KOPT-K1 (cell line): ENCODE measurements at regions not wholly inside any gene's neighbourhood (a gene's known extent, or its start where the extent isn't known, plus 50 kb on each side); places are given as distances from the start of the nearest gene placed in this dataset.

Experiments used
- H3K27ac ChIP-seq: fragments of 200-600 bp; sonication (generic); 2 replicates; pipeline ENCODE4 v1.5.1; 2016; ENCODE audit warnings: antibody characterized with exemption, mild to moderate bottlenecking, low read depth, low read length; ENCODE audit not compliant: poor library complexity, severe bottlenecking
- H3K36me3 ChIP-seq: fragments of 200-600 bp; sonication (generic); 2 replicates; pipeline ENCODE4 v1.5.1; 2017; ENCODE audit warnings: antibody characterized with exemption, mild to moderate bottlenecking, low read length, moderate library complexity; ENCODE audit not compliant: insufficient read depth
- H3K9me3 ChIP-seq: fragments of 200-600 bp; sonication (generic); 2 replicates; pipeline ENCODE4 v1.5.1; 2017; ENCODE audit warnings: antibody characterized with exemption, low read length, mild to moderate bottlenecking; ENCODE audit not compliant: insufficient read depth, poor library complexity, severe bottlenecking

DNA sequence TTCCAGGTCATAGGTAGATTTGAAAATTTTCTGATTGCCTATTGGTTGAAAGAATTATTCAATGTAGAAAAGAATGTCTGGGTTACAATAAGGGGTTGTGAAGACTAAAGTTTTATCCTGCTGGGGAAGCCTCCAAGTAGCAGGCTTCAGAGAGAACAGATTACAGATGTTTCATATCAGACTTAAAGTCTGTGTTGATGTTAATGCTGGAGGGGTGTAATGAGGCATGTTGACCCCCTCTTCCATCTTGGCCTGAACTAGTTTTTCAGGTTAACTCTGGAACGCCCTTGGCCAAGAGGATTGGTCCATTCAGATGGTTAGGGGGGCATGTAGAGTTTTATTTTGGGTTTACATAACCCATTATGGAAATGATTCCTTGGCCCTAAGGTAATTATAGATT, 356.2 kb downstream of the UTRN start:
- no peaks in the 10 kb centered on the region for H3K9me3 ChIP-seq
- H3K27ac ChIP-seq = no peak overlapping the region
- no peaks in the 10 kb centered on the region for H3K36me3 ChIP-seq

GRCh38 chr6:144644776-144645175, 359.6 kb downstream of the UTRN start:
- H3K36me3 ChIP-seq = no peaks in the 10 kb centered on the region; the same call in 1 of the 2 replicates
- H3K9me3 ChIP-seq = peaks cover 5% of the 10 kb centered on the region
- H3K27ac ChIP-seq = no peak overlapping the region

- H3K9me3 ChIP-seq = peaks cover 9% of the 10 kb centered on the region
- H3K27ac ChIP-seq = no peak overlapping the region
- H3K36me3 ChIP-seq = no peaks in the 10 kb centered on the region; the same call in 1 of the 2 replicates
Observed at GRCh38 chr6:144646093-144647056, 361.2 kb downstream of the UTRN start.

- Histone ChIP-seq H3K36me3 (no peaks in the 10 kb centered on the region; the same call in 1 of the 2 replicates), H3K27ac (no peak overlapping the region), H3K9me3 (peaks cover 9% of the 10 kb centered on the region)
Observed at GRCh38 chr6:144647406-144647964, 362.4 kb downstream of the UTRN start.

DNA sequence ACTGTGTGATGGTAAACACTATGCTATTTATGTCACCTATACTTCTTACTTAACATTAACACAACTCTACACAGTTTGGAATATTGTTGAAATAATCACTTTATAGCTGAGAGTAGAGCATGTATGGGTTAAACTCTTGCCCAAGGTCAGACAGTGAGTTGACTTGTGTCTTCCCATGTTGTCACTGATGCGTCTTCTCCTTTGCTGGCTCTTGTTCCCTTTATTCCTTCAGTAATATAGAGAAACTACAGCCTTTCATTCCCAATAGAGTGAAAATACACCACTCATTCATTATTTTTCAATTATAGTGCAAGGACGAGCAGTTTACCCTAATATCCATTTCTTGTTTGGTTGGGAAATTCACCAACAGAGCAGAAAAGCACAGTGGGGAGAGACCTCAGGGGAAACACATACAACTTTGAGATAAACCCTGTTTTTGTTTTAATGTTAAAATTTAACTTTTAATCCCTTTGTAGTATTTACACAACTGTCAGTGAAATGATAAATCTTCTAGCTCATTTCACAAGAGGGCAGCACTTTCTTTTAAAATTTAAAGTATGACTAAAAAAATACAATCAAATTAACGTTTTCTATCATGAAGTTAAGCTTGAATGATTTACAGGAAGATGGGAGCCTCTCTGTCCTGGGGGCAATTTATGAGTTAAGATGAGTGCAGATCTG, 363.0 kb downstream of the UTRN start:
- no peaks in the 10 kb centered on the region; the same call in 1 of the 2 replicates for H3K36me3 ChIP-seq
- H3K9me3 ChIP-seq = peaks cover 9% of the 10 kb centered on the region
- H3K27ac ChIP-seq = no peak overlapping the region

- no peaks in the 10 kb centered on the region; the same call in 1 of the 2 replicates for H3K36me3 ChIP-seq
- no peak overlapping the region for H3K27ac ChIP-seq
- peaks cover 9% of the 10 kb centered on the region for H3K9me3 ChIP-seq
Observed at GRCh38 chr6:144649085-144649484, 363.9 kb downstream of the UTRN start.

- Histone ChIP-seq H3K9me3 (peaks cover 9% of the 10 kb centered on the region), H3K27ac (no peak overlapping the region), H3K36me3 (no peaks in the 10 kb centered on the region; the same call in 1 of the 2 replicates)
Observed at GRCh38 chr6:144651234-144651633, 366.1 kb downstream of the UTRN start.

DNA sequence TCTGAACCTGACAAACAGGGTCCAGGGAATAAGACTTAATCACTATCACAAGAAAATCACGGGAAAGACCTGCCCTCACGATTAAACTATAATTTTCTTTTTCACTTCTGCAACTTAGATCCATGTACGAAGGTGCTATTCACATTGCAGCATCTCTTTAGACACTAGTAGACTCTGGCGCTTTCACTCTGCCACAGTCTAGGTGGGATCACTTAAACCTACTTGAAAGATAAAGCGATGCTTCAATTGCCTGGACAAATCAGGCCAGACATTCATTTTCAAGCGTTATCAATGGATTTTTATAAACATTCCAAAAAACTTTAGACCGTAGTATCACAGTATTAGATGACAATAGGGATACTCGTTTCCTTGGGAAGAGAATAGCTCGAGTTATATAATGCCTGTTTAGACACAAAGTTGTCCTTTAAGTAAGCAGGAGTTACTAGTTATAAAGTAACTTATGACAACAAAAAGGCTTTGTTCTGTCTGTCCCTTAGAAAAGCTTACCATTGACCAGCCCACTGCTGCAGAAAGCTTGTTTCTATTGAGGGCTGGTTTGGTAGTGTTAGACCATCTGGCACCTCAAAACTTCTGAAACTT, 367.3 kb downstream of the UTRN start:
- no peaks in the 10 kb centered on the region; the same call in 1 of the 2 replicates for H3K36me3 ChIP-seq
- no peak overlapping the region for H3K27ac ChIP-seq
- H3K9me3 ChIP-seq = peaks cover 9% of the 10 kb centered on the region

DNA sequence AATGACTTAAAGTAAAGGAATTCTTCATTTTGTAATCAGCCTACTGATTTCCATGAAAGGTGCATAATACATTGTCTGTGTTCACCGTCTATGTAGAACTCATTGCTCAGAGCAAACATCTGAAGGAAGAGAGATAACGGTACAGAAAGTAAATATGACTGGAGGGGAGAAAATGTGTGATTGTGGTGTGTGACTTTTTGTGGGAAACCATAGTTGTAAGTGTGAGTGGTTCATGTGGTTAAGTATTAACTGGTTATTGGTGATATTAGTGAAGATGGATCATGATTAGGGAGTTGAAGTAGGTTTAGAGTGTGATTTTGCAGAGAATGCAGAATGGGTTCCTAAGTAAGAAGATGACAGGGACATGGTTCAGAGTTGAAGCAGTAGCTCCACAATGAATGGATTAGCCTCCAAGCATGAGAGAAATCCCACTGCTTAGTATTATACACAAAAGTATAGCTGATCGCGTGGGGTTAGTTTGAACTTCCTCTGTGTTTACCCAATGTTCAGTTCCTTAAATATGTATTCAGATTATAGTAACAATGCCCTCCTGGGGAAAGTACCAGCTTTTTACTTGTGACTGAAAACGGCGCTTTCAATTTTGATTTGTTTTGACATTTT, 368.9 kb downstream of the UTRN start:
- peaks cover 7% of the 10 kb centered on the region for H3K9me3 ChIP-seq
- H3K27ac ChIP-seq = peak overlapping the region; percentile 24
- no peaks in the 10 kb centered on the region; the same call in 1 of the 2 replicates for H3K36me3 ChIP-seq

DNA sequence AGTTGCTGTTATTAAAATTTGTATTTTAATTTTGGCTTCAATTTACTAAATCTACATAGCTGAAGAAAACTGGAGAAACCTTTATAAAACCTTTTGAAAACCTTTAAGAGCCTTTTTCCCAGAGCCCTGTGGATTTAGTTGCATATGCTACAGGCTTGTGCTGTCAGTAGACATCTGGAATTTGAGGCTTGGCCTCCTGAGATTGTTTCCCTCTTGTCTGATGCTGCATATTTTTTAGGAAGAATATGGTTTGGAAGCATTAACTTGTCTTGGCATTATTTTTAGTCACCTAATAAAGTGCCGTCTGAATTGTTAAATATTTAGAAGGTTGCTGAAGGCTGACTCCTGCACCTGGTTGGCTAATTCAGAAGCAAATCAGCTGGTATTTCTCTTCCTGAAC, 369.4 kb downstream of the UTRN start:
- Histone ChIP-seq H3K27ac (peak overlapping the region; percentile 24), H3K36me3 (no peaks in the 10 kb centered on the region; the same call in 1 of the 2 replicates), H3K9me3 (peaks cover 5% of the 10 kb centered on the region)

DNA sequence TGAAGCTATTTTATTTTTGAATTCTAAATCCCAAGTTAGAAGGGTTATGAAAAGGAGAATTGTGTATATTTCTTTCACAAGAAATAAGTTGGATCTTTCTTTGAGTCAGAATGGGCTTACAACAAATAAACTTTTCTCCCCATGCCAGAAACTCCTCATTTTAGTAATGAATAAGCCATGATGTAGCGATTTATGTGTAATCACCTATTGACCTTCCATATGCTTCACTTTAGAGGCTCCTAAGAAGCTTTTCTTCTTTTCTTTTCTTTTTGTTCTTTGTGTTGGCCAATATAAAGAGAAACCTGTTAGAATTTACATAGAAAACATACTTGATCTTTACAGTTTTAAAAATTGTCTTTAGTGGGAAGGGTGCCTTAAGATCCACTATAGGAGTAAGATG, 370.2 kb downstream of the UTRN start:
- Histone ChIP-seq H3K9me3 (no peaks in the 10 kb centered on the region), H3K27ac (no peak overlapping the region), H3K36me3 (no peaks in the 10 kb centered on the region)

DNA sequence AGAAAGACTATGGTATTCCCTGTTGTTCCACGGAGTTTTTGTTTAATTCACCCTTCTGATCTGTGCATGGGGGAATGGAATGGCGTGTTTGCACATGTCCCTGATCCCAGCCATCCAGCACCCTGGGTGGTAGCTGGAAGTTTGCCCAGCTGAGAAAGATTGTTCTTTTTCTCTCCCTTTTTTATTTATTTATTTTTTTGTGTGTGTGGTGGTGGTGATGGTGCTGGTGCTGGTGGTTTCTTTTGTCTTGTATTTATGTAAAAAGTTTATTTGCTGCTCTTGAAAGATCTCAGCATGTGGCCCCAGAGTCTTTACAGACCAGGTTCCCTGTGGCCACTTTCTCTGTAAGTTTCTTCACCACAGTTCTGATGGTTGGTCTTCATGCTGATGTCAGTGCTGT, 372.6 kb downstream of the UTRN start:
- Histone ChIP-seq H3K9me3 (no peaks in the 10 kb centered on the region), H3K27ac (no peak overlapping the region), H3K36me3 (no peaks in the 10 kb centered on the region)

DNA sequence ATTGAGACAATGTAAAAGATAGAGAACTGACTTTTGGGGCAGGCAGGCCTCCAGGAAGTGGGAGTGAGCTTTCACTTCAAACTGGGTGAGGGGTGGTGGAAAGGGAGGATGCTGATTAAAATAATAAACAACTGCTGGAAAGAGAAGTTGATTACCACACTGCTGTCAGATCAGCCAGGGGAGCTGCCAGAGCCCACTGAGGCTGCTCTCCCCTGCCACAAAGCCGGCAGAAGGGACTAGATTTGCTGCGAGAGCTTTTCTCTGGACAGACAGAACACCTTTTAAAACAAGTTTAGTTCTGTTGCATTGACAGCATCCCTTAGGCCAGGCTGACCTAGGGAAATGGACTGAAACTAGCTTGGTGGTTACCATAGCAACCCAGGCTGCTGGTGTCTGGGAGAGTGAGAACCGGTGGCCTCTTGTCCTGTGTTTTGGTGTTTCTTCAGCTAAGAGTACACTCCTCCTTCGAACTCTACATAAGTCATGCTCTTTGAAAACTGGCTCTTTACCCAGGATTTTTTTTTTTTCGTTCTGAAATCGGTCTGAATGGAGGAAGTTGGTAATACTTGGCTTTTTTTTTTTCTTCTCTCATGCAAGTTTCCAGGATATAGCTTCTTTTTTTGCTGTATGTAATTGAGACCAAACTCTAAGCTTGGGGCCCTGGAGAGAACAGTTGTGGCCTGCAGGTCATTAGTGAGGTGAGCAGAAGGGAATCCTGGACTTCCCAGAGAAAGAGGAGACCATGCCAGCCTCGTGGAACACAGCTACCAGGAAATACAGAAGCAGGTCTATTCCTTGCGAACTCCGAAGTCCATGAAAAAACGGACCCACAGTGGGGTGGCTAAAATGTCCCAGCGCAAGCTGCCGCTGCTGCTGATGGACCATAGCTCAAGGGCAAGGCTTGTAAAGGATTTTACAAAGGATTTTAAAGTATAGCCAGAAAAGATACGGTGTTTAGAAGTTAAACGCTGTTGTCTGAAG, 374.4 kb downstream of the UTRN start:
- no peaks in the 10 kb centered on the region for H3K36me3 ChIP-seq
- no peaks in the 10 kb centered on the region for H3K9me3 ChIP-seq
- H3K27ac ChIP-seq = peak overlapping the region; percentile 65
